ENCODE measurements at regions not wholly inside any gene's neighbourhood (a gene's known extent, or its start where the extent isn't known, plus 50 kb on each side); places are given as distances from the start of the nearest gene placed in this dataset.

DNA sequence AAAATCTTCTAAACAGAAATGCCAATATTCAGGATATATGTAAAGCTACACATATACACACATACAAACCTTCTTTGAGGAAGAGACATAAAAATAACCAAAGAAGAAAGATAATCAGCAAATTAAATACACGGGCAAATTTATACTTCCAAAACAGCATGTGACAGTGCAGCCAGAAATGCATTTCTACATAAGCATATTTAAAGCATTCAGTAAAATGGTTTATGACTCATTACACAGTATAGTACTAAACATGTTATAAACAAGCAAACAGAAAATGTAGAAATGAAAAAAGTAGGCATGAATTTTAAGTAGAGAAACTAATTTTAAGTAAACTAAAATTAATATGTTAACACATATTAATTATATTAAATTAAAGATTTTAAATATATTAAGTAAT lies 1717.2 kb downstream of the OTOL1 start:
- no peak for TF ChIP-seq CTCF (IDR thresholded peaks at IDR 0.05 in 2 of 3, conservative IDR thresholded peaks at IDR 0.05 in 1 of 3; ENCODE audit: borderline replicate concordance in 1 of 3, insufficient read depth in 1 of 3, low read depth in 2 of 3, low read length in 2 of 3)
- TF ChIP-seq CEBPB (IDR thresholded peaks at IDR 0.05; ENCODE audit: low read depth) = no peak
- no peak for TF ChIP-seq ZNF274 (IDR thresholded peaks at IDR 0.05; ENCODE audit: low read depth, low read length)
- no peak for TF ChIP-seq EZH2 (IDR thresholded peaks at IDR 0.05)

Data from HCT116 (cell line).